ENCODE measurements at regions not wholly inside any gene's neighbourhood (a gene's known extent, or its start where the extent isn't known, plus 50 kb on each side); places are given as distances from the start of the nearest gene placed in this dataset.

- ATAC-seq (replicated peaks) (no peak), DNase-seq (no peak)
- H3K27me3 Mint-ChIP-seq: peaks cover 25 to 39% of the 10 kb centered on the region in 2 donors
- H3K4me3 Mint-ChIP-seq: no peak overlapping the region
- no peak overlapping the region for H3K27ac Mint-ChIP-seq
- peaks cover 2 to 11% of the 10 kb centered on the region in 2 donors for H3K4me1 Mint-ChIP-seq
- H3K36me3 Mint-ChIP-seq: peaks cover 7 to 10% of the 10 kb centered on the region in 2 donors
- H3K9me3 Mint-ChIP-seq: peaks cover 10 to 13% of the 10 kb centered on the region in 2 donors
These were observed 153.3 kb upstream of the SPRY4 start for GRCh38 chr5:142478113-142478512.

GRCh38 chr5:142475102-142475513, 150.3 kb upstream of the SPRY4 start:
- peaks cover 7 to 10% of the 10 kb centered on the region in 2 donors for H3K36me3 Mint-ChIP-seq
- H3K4me3 Mint-ChIP-seq: no peak overlapping the region
- DNase-seq (no peak), ATAC-seq (replicated peaks) (no peak)
- no peak overlapping the region for H3K27ac Mint-ChIP-seq
- peaks cover 2 to 12% of the 10 kb centered on the region in 2 donors for H3K4me1 Mint-ChIP-seq
- H3K27me3 Mint-ChIP-seq: peaks cover 24 to 41% of the 10 kb centered on the region in 2 donors
- peaks cover 10 to 13% of the 10 kb centered on the region in 2 donors for H3K9me3 Mint-ChIP-seq

DNA sequence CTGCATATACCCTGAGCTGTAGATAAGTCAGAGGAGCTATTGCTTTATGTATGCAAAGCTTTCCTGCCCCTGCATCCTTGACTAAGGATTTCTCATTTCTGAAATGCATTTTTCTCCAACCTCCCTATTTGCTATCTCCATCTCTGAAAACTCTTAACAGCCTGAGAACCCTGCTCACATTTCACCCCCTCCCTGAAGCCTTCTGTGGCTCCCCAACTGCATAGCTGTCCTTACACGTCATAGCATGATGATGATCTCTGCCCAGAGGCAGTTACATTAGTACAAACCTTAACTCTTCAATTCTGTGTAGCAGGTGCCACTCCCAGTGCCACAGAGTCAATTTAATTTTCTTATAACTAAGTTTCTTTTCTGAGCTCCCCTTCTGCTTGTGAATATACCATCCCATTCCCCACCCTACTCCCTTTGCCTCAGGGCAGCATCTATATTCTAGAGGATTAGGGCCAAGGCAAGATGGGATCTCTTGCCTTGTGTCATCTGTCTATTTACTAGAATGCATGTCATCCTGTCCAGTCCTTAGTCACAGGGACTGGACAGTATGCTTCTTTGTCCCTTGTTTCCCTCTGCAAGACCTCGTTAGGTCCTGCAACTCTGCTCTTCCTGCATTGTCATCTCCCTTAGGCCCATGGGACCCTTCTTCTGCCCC, 149.7 kb upstream of the SPRY4 start:
- no peak for ATAC-seq (replicated peaks)
- Mint-ChIP-seq H3K9me3 (peaks cover 9 to 10% of the 10 kb centered on the region in 2 donors), H3K36me3 (peaks cover 4 to 10% of the 10 kb centered on the region in 2 donors), H3K27me3 (peaks cover 19 to 39% of the 10 kb centered on the region in 2 donors), H3K4me3 (no peak overlapping the region), H3K4me1 (peaks cover 2 to 12% of the 10 kb centered on the region in 2 donors), H3K27ac (no peak overlapping the region)
- DNase-seq: no peak

DNA sequence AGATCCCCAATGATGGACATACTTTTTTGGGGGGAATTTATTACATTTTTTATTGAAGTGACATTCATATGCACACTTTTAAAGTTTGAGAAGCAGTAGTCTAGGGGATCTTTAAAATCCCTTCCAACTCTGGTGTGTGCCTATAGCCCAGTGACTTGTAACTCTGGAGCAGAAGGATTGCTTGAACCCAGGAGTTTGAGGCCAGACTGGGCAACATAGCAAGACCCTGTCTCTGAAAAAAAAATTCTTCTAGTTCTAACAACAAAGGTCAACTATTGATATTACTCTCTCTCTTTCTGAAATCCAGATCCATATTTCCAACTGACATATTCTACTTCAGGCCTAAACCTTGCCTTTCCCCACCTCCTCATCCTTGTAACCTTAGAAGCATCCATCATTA, 148.2 kb upstream of the SPRY4 start:
- no peaks in the 10 kb centered on the region for H3K36me3 Mint-ChIP-seq
- DNase-seq (no peak), ATAC-seq (replicated peaks) (no peak)
- H3K27ac Mint-ChIP-seq: no peak overlapping the region
- no peaks in the 10 kb centered on the region for H3K9me3 Mint-ChIP-seq
- peaks cover 2 to 12% of the 10 kb centered on the region in 2 donors for H3K4me1 Mint-ChIP-seq
- peaks cover 11 to 24% of the 10 kb centered on the region in 2 donors for H3K27me3 Mint-ChIP-seq
- no peak overlapping the region for H3K4me3 Mint-ChIP-seq

DNA sequence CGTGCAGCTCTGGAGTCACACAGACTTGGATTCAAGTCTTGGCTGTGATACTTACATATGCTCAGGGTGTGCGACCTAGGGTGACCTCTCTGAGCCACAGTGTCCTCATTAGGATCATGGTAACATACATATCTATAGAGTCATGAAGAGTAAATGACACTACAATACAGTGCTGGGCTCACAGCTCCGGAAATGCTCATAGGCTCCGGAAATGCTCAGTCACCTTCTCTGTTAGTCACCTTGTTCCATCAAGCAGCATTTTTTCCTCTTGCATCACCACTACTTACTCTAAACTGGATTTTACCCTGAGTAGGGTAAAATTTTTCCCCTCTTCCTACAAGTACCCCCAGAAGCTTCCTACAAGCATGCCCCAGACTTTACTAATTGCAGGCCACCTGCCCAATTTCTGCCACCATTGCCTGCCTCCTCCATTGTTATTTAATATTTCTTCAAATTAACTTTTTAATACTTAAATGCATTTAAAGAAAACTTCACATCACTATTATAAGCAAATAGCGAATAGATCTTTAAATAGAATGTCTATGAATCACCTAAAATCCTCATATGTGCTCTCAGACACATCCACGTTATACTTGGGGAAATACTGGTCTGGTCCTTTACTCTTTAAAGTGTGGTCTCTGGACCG, 147.6 kb upstream of the SPRY4 start:
- H3K36me3 Mint-ChIP-seq: no peaks in the 10 kb centered on the region
- DNase-seq: no peak
- peak; percentile 31 to 48 for ATAC-seq (replicated peaks)
- H3K27me3 Mint-ChIP-seq: peaks cover 8 to 22% of the 10 kb centered on the region in 2 donors
- H3K4me3 Mint-ChIP-seq: no peak overlapping the region
- peaks cover 2 to 12% of the 10 kb centered on the region in 2 donors for H3K4me1 Mint-ChIP-seq
- no peak overlapping the region for H3K27ac Mint-ChIP-seq
- no peaks in the 10 kb centered on the region for H3K9me3 Mint-ChIP-seq

GRCh38 chr5:142466195-142466971, 141.6 kb upstream of the SPRY4 start:
- H3K27me3 Mint-ChIP-seq: peaks cover 20 to 23% of the 10 kb centered on the region in 2 donors
- ATAC-seq (replicated peaks): no peak

GRCh38 chr5:142465476-142465875, 140.7 kb upstream of the SPRY4 start:
- no peak overlapping the region for H3K27ac Mint-ChIP-seq
- peaks cover 0 to 2% of the 10 kb centered on the region in 2 donors for H3K4me1 Mint-ChIP-seq
- ATAC-seq (replicated peaks) (no peak), DNase-seq (no peak)
- H3K36me3 Mint-ChIP-seq: no peaks in the 10 kb centered on the region
- no peak overlapping the region for H3K4me3 Mint-ChIP-seq
- H3K9me3 Mint-ChIP-seq: no peaks in the 10 kb centered on the region
- H3K27me3 Mint-ChIP-seq: peaks cover 20 to 23% of the 10 kb centered on the region in 2 donors

More at GRCh38 chr5:142466195-142466971, 141.6 kb upstream of the SPRY4 start:
- no peak overlapping the region for H3K4me3 Mint-ChIP-seq
- no peak overlapping the region for H3K27ac Mint-ChIP-seq
- peaks cover 0 to 2% of the 10 kb centered on the region in 2 donors for H3K4me1 Mint-ChIP-seq
- no peaks in the 10 kb centered on the region for H3K36me3 Mint-ChIP-seq
- DNase-seq: no peak
- no peaks in the 10 kb centered on the region for H3K9me3 Mint-ChIP-seq

GRCh38 chr5:142463904-142464303, 139.1 kb upstream of the SPRY4 start:
- Mint-ChIP-seq H3K27ac (no peak overlapping the region), H3K4me1 (no peaks in the 10 kb centered on the region)

DNA sequence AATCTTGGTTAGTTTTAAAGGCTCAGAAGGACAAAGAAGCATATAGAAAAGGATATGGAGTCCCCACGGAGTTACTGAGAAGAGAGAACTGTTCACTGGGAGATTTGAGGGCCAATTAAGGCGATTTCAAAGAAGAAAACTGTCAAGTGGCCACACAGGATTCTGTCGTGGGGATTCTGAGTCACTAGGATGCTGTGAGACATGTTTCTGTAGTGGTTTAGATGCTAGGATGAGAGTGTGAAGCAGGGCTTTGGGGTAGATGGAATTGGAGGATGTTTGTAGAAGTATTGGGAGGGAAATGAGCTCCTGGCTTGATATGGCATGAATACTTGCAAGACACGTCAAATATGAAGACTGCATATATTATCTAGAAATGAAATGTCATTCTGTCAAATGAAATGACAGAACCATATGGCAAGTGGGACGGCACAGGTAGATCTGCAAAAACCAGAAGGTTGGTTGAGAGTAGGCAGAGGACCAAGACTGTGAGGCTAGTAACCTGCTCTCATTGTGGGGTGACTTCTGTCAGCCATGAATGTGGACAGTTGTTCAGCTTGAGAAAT, 136.3 kb upstream of the SPRY4 start:
- Mint-ChIP-seq H3K4me3 (no peak overlapping the region), H3K27me3 (peaks cover 11 to 14% of the 10 kb centered on the region in 2 donors), H3K9me3 (peaks cover 0 to 6% of the 10 kb centered on the region in 2 donors), H3K27ac (no peak overlapping the region), H3K4me1 (no peaks in the 10 kb centered on the region), H3K36me3 (peaks cover 3 to 4% of the 10 kb centered on the region in 2 donors)
- DNase-seq (no peak), ATAC-seq (replicated peaks) (no peak)

More at GRCh38 chr5:142463904-142464303, 139.1 kb upstream of the SPRY4 start:
- H3K9me3 Mint-ChIP-seq: peaks cover 0 to under 1% of the 10 kb centered on the region in 2 donors
- H3K27me3 Mint-ChIP-seq: peaks cover 18 to 20% of the 10 kb centered on the region in 2 donors
- H3K36me3 Mint-ChIP-seq: peaks cover under 1 to 1% of the 10 kb centered on the region in 2 donors
- DNase-seq (no peak), ATAC-seq (replicated peaks) (no peak)
- no peak overlapping the region for H3K4me3 Mint-ChIP-seq

- H3K4me3 Mint-ChIP-seq: no peak overlapping the region
- peaks cover 0 to 8% of the 10 kb centered on the region in 2 donors for H3K9me3 Mint-ChIP-seq
- H3K36me3 Mint-ChIP-seq: peaks cover 6 to 11% of the 10 kb centered on the region in 2 donors
These were observed 134.4 kb upstream of the SPRY4 start for GRCh38 chr5:142459209-142459608.

DNA sequence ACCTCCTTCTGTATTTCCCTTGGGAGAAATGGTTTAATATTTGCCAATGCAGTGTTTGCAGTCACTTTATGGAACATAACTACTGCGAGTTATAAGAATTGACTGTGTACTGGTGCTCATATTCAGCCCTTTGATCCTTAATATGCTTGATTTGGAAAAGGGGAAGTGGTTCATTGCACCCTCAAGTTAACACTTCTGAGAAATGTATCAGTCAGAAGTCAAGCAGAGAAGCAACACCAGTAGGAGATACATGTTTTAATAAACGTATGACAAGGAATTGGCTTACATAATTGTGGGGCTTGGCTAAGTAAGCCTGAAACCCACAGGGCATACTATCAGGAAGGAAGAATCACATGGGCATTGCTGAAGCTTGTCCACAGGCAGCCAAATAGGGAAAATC, 131.0 kb upstream of the SPRY4 start:
- Mint-ChIP-seq H3K4me3 (no peak overlapping the region), H3K27ac (no peak overlapping the region), H3K36me3 (peaks cover 9 to 14% of the 10 kb centered on the region in 2 donors), H3K9me3 (peaks cover 6 to 15% of the 10 kb centered on the region in 2 donors), H3K27me3 (peaks cover 8 to 29% of the 10 kb centered on the region in 2 donors), H3K4me1 (peaks cover 4 to 6% of the 10 kb centered on the region in 2 donors)
- ATAC-seq (replicated peaks) (peak; percentile 79 to 81), DNase-seq (no peak)

More at GRCh38 chr5:142459209-142459608, 134.4 kb upstream of the SPRY4 start:
- DNase-seq: no peak
- Mint-ChIP-seq H3K27ac (no peak overlapping the region), H3K27me3 (peaks cover 0 to 6% of the 10 kb centered on the region in 2 donors), H3K4me1 (peaks cover 4 to 6% of the 10 kb centered on the region in 2 donors)
- ATAC-seq (replicated peaks): no peak

DNA sequence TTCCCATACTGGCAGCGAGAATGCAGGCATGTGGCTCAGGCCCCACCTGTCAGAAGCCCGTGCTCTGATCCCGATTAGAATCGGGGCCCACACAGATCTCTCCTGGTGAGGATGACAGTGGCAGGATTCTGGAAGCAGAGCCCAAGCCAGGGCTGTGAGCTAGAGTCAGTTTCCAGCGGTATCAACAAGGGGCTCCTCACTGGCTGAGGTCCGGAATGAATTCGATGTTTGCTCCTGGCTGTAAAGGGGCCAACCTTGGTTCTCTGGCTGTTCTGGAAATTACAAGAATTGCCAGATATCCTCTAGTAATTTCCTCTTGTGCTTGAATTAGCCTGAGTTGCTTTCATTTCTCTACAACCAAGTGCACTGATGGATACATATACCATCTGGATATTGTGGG, 129.1 kb upstream of the SPRY4 start:
- Mint-ChIP-seq H3K36me3 (peaks cover 13 to 19% of the 10 kb centered on the region in 2 donors), H3K27me3 (peaks cover 11 to 45% of the 10 kb centered on the region in 2 donors), H3K27ac (no peak overlapping the region), H3K4me1 (peaks cover 4 to 6% of the 10 kb centered on the region in 2 donors), H3K9me3 (peaks cover 12 to 18% of the 10 kb centered on the region in 2 donors), H3K4me3 (no peak overlapping the region)
- no peak for ATAC-seq (replicated peaks)
- DNase-seq: no peak

GRCh38 chr5:142450419-142450818, 125.6 kb upstream of the SPRY4 start:
- H3K9me3 Mint-ChIP-seq: peaks cover 16 to 17% of the 10 kb centered on the region in 2 donors
- ATAC-seq (replicated peaks) (no peak), DNase-seq (no peak)
- H3K36me3 Mint-ChIP-seq: peaks cover 13% of the 10 kb centered on the region in 2 donors
- no peak overlapping the region for H3K27ac Mint-ChIP-seq
- peaks cover 0 to 5% of the 10 kb centered on the region in 2 donors for H3K4me1 Mint-ChIP-seq
- H3K4me3 Mint-ChIP-seq: no peak overlapping the region
- H3K27me3 Mint-ChIP-seq: peaks cover 12 to 53% of the 10 kb centered on the region in 2 donors

- Mint-ChIP-seq H3K36me3 (peaks cover 9 to 13% of the 10 kb centered on the region in 2 donors), H3K27me3 (peaks cover 12 to 38% of the 10 kb centered on the region in 2 donors), H3K27ac (no peak overlapping the region), H3K4me3 (no peak overlapping the region), H3K4me1 (peaks cover 0 to 5% of the 10 kb centered on the region in 2 donors), H3K9me3 (peaks cover 16 to 17% of the 10 kb centered on the region in 2 donors)
- DNase-seq (no peak), ATAC-seq (replicated peaks) (no peak)
These were observed 123.1 kb upstream of the SPRY4 start for GRCh38 chr5:142447887-142448286.
